Sigmoid colon (tissue), 6 donors: ENCODE measurements at regions not wholly inside any gene's neighbourhood (a gene's known extent, or its start where the extent isn't known, plus 50 kb on each side); places are given as distances from the start of the nearest gene placed in this dataset.

Experiments
- DNase-seq: peaks from one replicate; pipeline ENCODE4 v3.0.0-alpha.2; 2019
- H3K27ac ChIP-seq, 4 donors: fragments of 200-600 bp; sonication (generic); one replicate each; pipeline ENCODE4 v1.5.1; 2016 to 2019; ENCODE audit warnings: mild to moderate bottlenecking in 1 of 4
- H3K27me3 ChIP-seq, 3 donors: fragments of 200-600 bp; sonication (generic); one replicate each; pipeline ENCODE4 v1.5.1; 2019; ENCODE audit warnings: mild to moderate bottlenecking in 1 of 3
- H3K36me3 ChIP-seq, 4 donors: fragments of 200-600 bp; sonication (generic); one replicate each; pipeline ENCODE4 v1.5.1; 2016 to 2019
- H3K4me1 ChIP-seq, 4 donors: fragments of 200-600 bp; sonication (generic); one replicate each; pipeline ENCODE4 v1.5.1; 2017 to 2019
- H3K4me3 ChIP-seq, 4 donors: fragments of 200-600 bp; sonication (generic); one replicate each; pipeline ENCODE4 v1.5.1; 2017 to 2019; ENCODE audit warnings: mild to moderate bottlenecking in 2 of 4, moderate library complexity in 1 of 4
- H3K9me3 ChIP-seq, 4 donors: fragments of 200-600 bp in 3 of 4; sonication (generic) in 3 of 4; one replicate each; pipeline versions ENCODE4 v1.5.1 to v1.6.1; 2013 to 2019
- EP300 ChIP-seq, 4 donors: sonication (generic); formaldehyde crosslinking; IDR thresholded peaks; one replicate each; pipeline ENCODE4 v1.6.1; 2017; ENCODE audit warnings: antibody characterized with exemption in 4 of 4
- POLR2A ChIP-seq, 2 donors: fragments of 450-650 bp; IDR thresholded peaks; one replicate each; pipeline ENCODE4 v1.6.1; 2016; ENCODE audit warnings: antibody characterized with exemption in 2 of 2, mild to moderate bottlenecking in 2 of 2, moderate library complexity in 2 of 2
- POLR2AphosphoS5 ChIP-seq, 4 donors: sonication (generic); formaldehyde crosslinking; IDR thresholded peaks; one replicate each; pipeline ENCODE4 v1.6.1; 2017; ENCODE audit warnings: antibody characterized with exemption in 4 of 4
- WGBS, 2 donors: extraction: QIAGEN DNeasy Blood & Tissue Kit; methylation state at CpG; one replicate each; pipeline ENCODE4 v1.1.7; 2013; 5-methylcytosine and 5-hydroxymethylcytosine counted together
- intact Hi-C: fragments of 100-400 bp; cut with DNase I; formaldehyde crosslinking; loops from one replicate; pipeline ENCODE4 v1.15.1; 2023
- TF ChIP-seq, protein P1 (sequence below), 4 experiments: fragments of 450-650 bp in 3 of 4; fragments of 200-600 bp in 1 of 4; IDR thresholded peaks; one replicate each; pipeline ENCODE4 v1.5.1; 2016 to 2019; ENCODE audit warnings: antibody characterized with exemption in 4 of 4, mild to moderate bottlenecking in 3 of 4, moderate library complexity in 2 of 4
- donor health status: healthy with polysubstance abuse.
- donor health status: healthy.

DNA sequence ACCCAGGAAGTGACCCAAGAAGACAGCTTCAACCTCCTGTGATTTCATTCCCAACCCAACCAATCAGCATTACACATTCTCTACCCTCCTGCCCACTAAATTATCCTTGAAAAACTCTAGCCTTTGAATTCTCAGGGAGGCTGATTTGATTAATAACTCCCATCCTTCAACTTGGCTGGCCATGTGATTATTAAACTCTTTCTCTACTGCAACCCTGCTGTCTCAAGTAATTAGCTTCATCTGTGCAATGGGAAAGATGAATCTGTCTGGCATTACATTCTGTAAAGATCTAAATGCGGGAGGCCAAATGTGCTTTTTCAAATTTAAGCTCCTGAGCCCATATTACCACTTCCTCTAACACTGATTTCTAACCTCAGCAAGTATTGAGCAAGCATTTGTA, 95.9 kb upstream of the STT3B start:
- Histone ChIP-seq H3K9me3 (peaks cover 0 to 10% (median 4%) of the 10 kb centered on the region in 4 donors), H3K4me1 (no peaks in the 10 kb centered on the region), H3K4me3 (no peak overlapping the region), H3K27ac (no peak overlapping the region), H3K36me3 (no peaks in the 10 kb centered on the region), H3K27me3 (no peaks in the 10 kb centered on the region)
- intact Hi-C loops = no loop called here
- 88 to 94% methylated on average over 1 of the region's 1 CpG for WGBS, 2 donors
- DNase-seq = no peak
- TF ChIP-seq POLR2AphosphoS5 (IDR thresholded peaks at IDR 0.05) (no peak), EP300 (IDR thresholded peaks at IDR 0.05) (no peak), POLR2A (IDR thresholded peaks at IDR 0.05) (no peak)
- TF ChIP-seq, protein P1, sequence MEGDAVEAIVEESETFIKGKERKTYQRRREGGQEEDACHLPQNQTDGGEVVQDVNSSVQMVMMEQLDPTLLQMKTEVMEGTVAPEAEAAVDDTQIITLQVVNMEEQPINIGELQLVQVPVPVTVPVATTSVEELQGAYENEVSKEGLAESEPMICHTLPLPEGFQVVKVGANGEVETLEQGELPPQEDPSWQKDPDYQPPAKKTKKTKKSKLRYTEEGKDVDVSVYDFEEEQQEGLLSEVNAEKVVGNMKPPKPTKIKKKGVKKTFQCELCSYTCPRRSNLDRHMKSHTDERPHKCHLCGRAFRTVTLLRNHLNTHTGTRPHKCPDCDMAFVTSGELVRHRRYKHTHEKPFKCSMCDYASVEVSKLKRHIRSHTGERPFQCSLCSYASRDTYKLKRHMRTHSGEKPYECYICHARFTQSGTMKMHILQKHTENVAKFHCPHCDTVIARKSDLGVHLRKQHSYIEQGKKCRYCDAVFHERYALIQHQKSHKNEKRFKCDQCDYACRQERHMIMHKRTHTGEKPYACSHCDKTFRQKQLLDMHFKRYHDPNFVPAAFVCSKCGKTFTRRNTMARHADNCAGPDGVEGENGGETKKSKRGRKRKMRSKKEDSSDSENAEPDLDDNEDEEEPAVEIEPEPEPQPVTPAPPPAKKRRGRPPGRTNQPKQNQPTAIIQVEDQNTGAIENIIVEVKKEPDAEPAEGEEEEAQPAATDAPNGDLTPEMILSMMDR (IDR thresholded peaks at IDR 0.05) = no peak

DNA sequence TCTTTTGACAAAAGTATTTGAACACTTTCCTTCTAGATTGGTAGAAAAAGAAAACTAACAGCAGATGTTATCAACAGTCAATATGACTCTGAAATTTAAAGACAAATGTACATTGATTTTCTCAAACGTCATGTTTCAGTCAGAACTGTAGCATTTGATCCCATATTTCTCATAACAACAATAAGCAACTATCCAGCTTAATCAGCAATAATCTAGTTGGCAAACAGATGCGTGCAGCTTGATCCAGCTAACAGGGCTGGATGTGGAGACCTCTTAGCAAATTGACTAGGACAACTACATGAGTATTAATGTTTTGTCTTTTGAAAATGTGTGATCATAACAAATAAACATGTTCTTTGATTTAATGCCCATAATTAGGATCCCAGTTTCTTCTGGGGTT, 94.0 kb upstream of the STT3B start:
- no peak for DNase-seq
- TF ChIP-seq EP300 (IDR thresholded peaks at IDR 0.05) (no peak), POLR2A (IDR thresholded peaks at IDR 0.05) (no peak), POLR2AphosphoS5 (IDR thresholded peaks at IDR 0.05) (no peak)
- TF ChIP-seq, protein P1 (IDR thresholded peaks at IDR 0.05) = no peak
- Histone ChIP-seq H3K4me1 (no peaks in the 10 kb centered on the region), H3K27me3 (no peaks in the 10 kb centered on the region), H3K4me3 (no peak overlapping the region), H3K9me3 (peaks cover 0 to 10% (median 4%) of the 10 kb centered on the region in 4 donors), H3K27ac (no peak overlapping the region), H3K36me3 (no peaks in the 10 kb centered on the region)
- intact Hi-C loops = no loop called here
- 54 to 78% methylated on average over 2 of the region's 2 CpGs for WGBS, 2 donors

- Histone ChIP-seq H3K4me1 (no peaks in the 10 kb centered on the region), H3K9me3 (peaks cover 0 to 4% (median 4%) of the 10 kb centered on the region in 4 donors), H3K27me3 (no peaks in the 10 kb centered on the region), H3K27ac (no peak overlapping the region), H3K36me3 (no peaks in the 10 kb centered on the region), H3K4me3 (no peak overlapping the region)
- no peak for TF ChIP-seq POLR2A (IDR thresholded peaks at IDR 0.05)
- no peak for TF ChIP-seq POLR2AphosphoS5 (IDR thresholded peaks at IDR 0.05)
- TF ChIP-seq EP300 (IDR thresholded peaks at IDR 0.05) = no peak
- TF ChIP-seq, protein P1 (IDR thresholded peaks at IDR 0.05) = no peak
- intact Hi-C loops = no loop called here
- WGBS, 2 donors = 46 to 64% methylated on average over 3 of the region's 3 CpGs
- DNase-seq = no peak
Observed at GRCh38 chr3:31439890-31440750, 92.6 kb upstream of the STT3B start.

DNA sequence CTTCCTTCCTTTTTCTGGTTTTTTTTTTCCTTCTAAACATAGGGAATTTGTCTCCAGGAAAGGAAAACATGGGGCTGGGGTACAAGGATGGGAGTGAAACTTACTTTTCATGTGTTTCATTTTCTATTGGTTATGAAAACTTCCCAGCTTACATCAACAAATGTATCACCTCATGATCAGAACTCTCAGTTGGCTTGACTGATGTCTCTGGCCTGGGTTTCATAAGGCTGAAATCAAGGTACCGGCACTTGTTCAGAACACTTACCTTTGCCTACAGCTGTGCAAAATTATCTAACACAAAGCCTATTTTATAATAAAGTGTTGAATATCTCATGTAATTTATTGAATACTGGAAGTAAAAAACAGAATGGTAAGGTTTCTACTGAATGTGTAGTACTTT, 91.8 kb upstream of the STT3B start:
- WGBS, 2 donors = 69 to 70% methylated on average over 1 of the region's 1 CpG
- no peak for DNase-seq
- peaks cover 0 to 4% (median 4%) of the 10 kb centered on the region in 4 donors for H3K9me3 ChIP-seq
- no peak for TF ChIP-seq POLR2A (IDR thresholded peaks at IDR 0.05)
- no peak for TF ChIP-seq POLR2AphosphoS5 (IDR thresholded peaks at IDR 0.05)
- TF ChIP-seq, protein P1 (IDR thresholded peaks at IDR 0.05) = no peak
- no peak for TF ChIP-seq EP300 (IDR thresholded peaks at IDR 0.05)
- no peak overlapping the region for H3K4me3 ChIP-seq
- no peaks in the 10 kb centered on the region for H3K27me3 ChIP-seq
- no peaks in the 10 kb centered on the region for H3K36me3 ChIP-seq
- H3K4me1 ChIP-seq = no peaks in the 10 kb centered on the region
- H3K27ac ChIP-seq = no peak overlapping the region
- intact Hi-C loops = no loop called here
